CD8-positive, alpha-beta memory T cell (primary cell): ENCODE measurements at regions not wholly inside any gene's neighbourhood (a gene's known extent, or its start where the extent isn't known, plus 50 kb on each side); places are given as distances from the start of the nearest gene placed in this dataset.

Source experiments
- CTCF ChIA-PET: fragments of 350-600 bp; sonication (Branson Sonifier 250); formaldehyde crosslinking; loops from one replicate; lab custom pipeline; 2021; ENCODE audit warnings: antibody characterized with exemption; lab: Charles Lee
- POLR2A ChIA-PET: fragments of 350-600 bp; sonication (Branson Sonifier 250); formaldehyde crosslinking; loops from one replicate; lab custom pipeline; 2021; ENCODE audit warnings: antibody characterized with exemption; lab: Charles Lee
- DNase-seq, 5 donors: peaks; one replicate each; pipeline versions ENCODE4 v3.0.0 to v3.0.0-alpha.2; 2020 to 2022; ENCODE audit warnings: mixed read lengths in 1 of 5
- H3K27ac ChIP-seq: one replicate; pipeline ENCODE4 v1.7.0; 2013; ENCODE audit warnings: low read depth, mild to moderate bottlenecking, low read length, moderate library complexity
- H3K27me3 ChIP-seq: 2 replicates; pipeline ENCODE4 v1.7.0; 2013; ENCODE audit warnings: low read length, mild to moderate bottlenecking; ENCODE audit not compliant: insufficient read depth, poor library complexity, severe bottlenecking
- H3K36me3 ChIP-seq: 2 replicates; pipeline ENCODE4 v1.7.0; 2013; ENCODE audit warnings: mild to moderate bottlenecking, low read length, moderate library complexity; ENCODE audit not compliant: insufficient read depth
- H3K4me1 ChIP-seq: 2 replicates; pipeline ENCODE4 v1.7.0; 2013; ENCODE audit warnings: mild to moderate bottlenecking, low read length, moderate library complexity; ENCODE audit not compliant: insufficient read depth
- H3K4me3 ChIP-seq: 2 replicates; pipeline ENCODE4 v1.7.0; 2013; ENCODE audit warnings: mild to moderate bottlenecking, low read length
- H3K9me3 ChIP-seq: 2 replicates; pipeline ENCODE4 v1.7.0; 2013; ENCODE audit warnings: mild to moderate bottlenecking, low read length
- H3K27ac Mint-ChIP-seq, 8 donors: one replicate each; pipeline ENCODE4 v1.8.0; 2020 to 2021; ENCODE audit warnings: mixed read lengths in 8 of 8, mild to moderate bottlenecking in 6 of 8, inconsistent platforms in 3 of 8, moderate library complexity in 3 of 8
- H3K27me3 Mint-ChIP-seq, 2 donors: one replicate each; pipeline ENCODE4 v1.8.0; 2020 to 2021; ENCODE audit warnings: mixed read lengths in 2 of 2, mild to moderate bottlenecking in 1 of 2, moderate library complexity in 1 of 2
- H3K36me3 Mint-ChIP-seq, 3 donors: one replicate each; pipeline ENCODE4 v1.8.0; 2020 to 2021; ENCODE audit warnings: mixed read lengths in 3 of 3, inconsistent platforms in 1 of 3, mild to moderate bottlenecking in 1 of 3
- H3K4me1 Mint-ChIP-seq, 3 donors: one replicate each; pipeline ENCODE4 v1.8.0; 2020 to 2021; ENCODE audit warnings: mixed read lengths in 3 of 3, inconsistent platforms in 1 of 3, mild to moderate bottlenecking in 1 of 3
- H3K4me3 Mint-ChIP-seq, 7 donors: one replicate each; pipeline ENCODE4 v1.8.0; 2020 to 2021; ENCODE audit warnings: mixed read lengths in 7 of 7, mild to moderate bottlenecking in 6 of 7, moderate library complexity in 4 of 7, inconsistent platforms in 2 of 7
- H3K9me3 Mint-ChIP-seq, 5 donors: one replicate each; pipeline ENCODE4 v1.8.0; 2020 to 2022; ENCODE audit warnings: mixed read lengths in 5 of 5, mild to moderate bottlenecking in 3 of 5, moderate library complexity in 2 of 5, inconsistent platforms in 1 of 5

DNA sequence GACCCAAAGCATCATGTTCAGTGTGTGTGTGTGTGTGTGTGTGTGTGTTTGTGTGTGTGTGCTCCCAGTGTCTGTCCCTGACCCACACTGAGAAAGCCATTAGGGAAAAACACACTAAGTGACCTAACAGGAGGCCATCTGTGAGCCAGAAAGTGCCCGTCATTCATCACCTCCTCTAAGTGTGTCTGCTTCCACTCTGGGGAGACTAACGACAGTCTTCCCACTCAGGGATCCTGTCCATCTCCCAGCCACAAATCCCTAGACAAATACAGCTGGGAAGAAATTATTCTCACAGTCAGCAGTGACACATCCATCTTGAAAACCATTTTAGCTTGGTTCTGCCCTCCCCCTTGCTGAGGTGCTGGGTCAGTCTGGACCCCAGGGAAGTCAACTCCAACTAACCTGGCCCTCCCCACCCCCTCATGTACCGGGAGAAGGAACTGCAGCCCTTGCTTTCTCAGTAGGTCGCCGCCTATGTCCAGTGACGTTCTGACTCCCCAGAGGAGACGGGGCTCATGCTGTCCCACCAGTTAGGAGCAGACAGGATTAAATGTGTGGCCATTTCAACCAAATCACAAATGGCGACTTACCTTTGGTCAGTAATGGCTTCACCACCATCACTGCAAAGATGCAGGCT, 296.5 kb upstream of the ZNF32 start:
- DNase-seq = no peak
- Histone ChIP-seq H3K9me3 (no peaks in the 10 kb centered on the region), H3K27ac (no peak overlapping the region), H3K36me3 (no peaks in the 10 kb centered on the region), H3K27me3 (no peaks in the 10 kb centered on the region), H3K4me3 (no peak overlapping the region), H3K4me1 (no peaks in the 10 kb centered on the region)
- ChIA-PET POLR2A (no interaction called here), CTCF (no interaction called here)
- Mint-ChIP-seq H3K27me3 (peaks cover 8 to 22% of the 10 kb centered on the region in 2 donors), H3K36me3 (no peaks in the 10 kb centered on the region), H3K4me3 (no peak overlapping the region), H3K27ac (no peak overlapping the region), H3K9me3 (peaks cover 0 to 6% (median 2%) of the 10 kb centered on the region in 5 donors), H3K4me1 (peaks cover 6 to 21% (median 7%) of the 10 kb centered on the region in 3 donors)

DNA sequence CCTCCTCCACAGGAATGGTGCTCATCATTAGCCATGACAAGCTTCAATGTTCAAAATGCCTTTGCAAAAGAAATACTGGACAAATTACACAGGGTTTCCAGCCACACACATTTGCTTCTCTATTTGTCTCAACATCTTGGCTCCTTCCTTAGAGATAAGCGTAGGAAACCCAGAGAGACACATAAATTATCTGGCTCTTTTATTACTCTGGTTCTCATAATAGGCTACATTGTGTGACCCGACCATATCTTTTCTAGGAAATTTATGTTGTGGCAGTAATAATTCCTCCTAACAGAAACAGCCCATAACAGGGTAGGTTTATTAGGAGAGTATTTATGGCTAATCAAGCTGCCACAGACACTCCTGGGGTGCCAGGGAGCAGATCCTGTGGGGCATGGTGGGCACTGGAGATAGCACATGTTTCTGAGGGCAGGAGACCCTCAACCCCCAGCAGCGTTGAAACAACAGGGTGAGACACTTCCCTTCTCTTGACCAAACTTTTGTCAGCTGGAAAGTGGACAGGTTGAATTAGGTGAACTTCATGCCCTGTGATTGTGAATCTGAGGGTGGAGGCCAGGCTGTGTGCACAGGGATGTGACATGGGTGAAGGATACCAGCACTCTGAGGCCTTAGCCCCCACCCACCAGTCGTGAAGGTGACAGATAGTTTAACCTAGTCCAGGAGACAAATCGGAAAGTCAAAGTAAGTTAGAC, 295.9 kb upstream of the ZNF32 start:
- H3K4me3 Mint-ChIP-seq = no peak overlapping the region
- ChIA-PET CTCF (no interaction called here), POLR2A (no interaction called here)
- peaks cover 0 to 6% (median 2%) of the 10 kb centered on the region in 5 donors for H3K9me3 Mint-ChIP-seq
- Histone ChIP-seq H3K36me3 (no peaks in the 10 kb centered on the region), H3K27ac (no peak overlapping the region), H3K4me3 (no peak overlapping the region), H3K4me1 (no peaks in the 10 kb centered on the region), H3K27me3 (no peaks in the 10 kb centered on the region), H3K9me3 (no peaks in the 10 kb centered on the region)
- no peak for DNase-seq
- no peak overlapping the region for H3K27ac Mint-ChIP-seq
- H3K4me1 Mint-ChIP-seq = peaks cover 11 to 27% (median 13%) of the 10 kb centered on the region in 3 donors
- peaks cover 8 to 21% of the 10 kb centered on the region in 2 donors for H3K27me3 Mint-ChIP-seq
- no peaks in the 10 kb centered on the region for H3K36me3 Mint-ChIP-seq

- H3K9me3 Mint-ChIP-seq = peaks cover 0 to 6% (median 2%) of the 10 kb centered on the region in 5 donors
- Histone ChIP-seq H3K4me3 (no peak overlapping the region), H3K27me3 (no peaks in the 10 kb centered on the region), H3K36me3 (no peaks in the 10 kb centered on the region), H3K4me1 (no peaks in the 10 kb centered on the region), H3K27ac (no peak overlapping the region), H3K9me3 (no peaks in the 10 kb centered on the region)
- ChIA-PET POLR2A (no interaction called here), CTCF (no interaction called here)
- H3K4me3 Mint-ChIP-seq = peak overlapping the region in 1 of 7 donors; percentile 41
- no peak for DNase-seq
- no peaks in the 10 kb centered on the region for H3K36me3 Mint-ChIP-seq
- peaks cover 11 to 28% (median 15%) of the 10 kb centered on the region in 3 donors for H3K4me1 Mint-ChIP-seq
- peaks cover 8 to 21% of the 10 kb centered on the region in 2 donors for H3K27me3 Mint-ChIP-seq
- H3K27ac Mint-ChIP-seq = peak overlapping the region in 1 of 8 donors; percentile 66
These were observed 295.2 kb upstream of the ZNF32 start for GRCh38 chr10:43943818-43944360.

- H3K4me1 ChIP-seq = no peaks in the 10 kb centered on the region
- H3K4me3 ChIP-seq = no peak overlapping the region
- CTCF ChIA-PET = no interaction called here
- no peaks in the 10 kb centered on the region for H3K27me3 ChIP-seq
- POLR2A ChIA-PET = no interaction called here
- Mint-ChIP-seq H3K27ac (peak overlapping the region in 1 of 8 donors; percentile 66), H3K36me3 (no peaks in the 10 kb centered on the region), H3K4me3 (peak overlapping the region in 2 of 7 donors; percentile 11 to 68), H3K4me1 (peaks cover 11 to 28% (median 15%) of the 10 kb centered on the region in 3 donors), H3K9me3 (peaks cover 0 to 3% (median 0%) of the 10 kb centered on the region in 5 donors), H3K27me3 (peaks cover 8 to 21% of the 10 kb centered on the region in 2 donors)
- H3K27ac ChIP-seq = no peak overlapping the region
- H3K36me3 ChIP-seq = no peaks in the 10 kb centered on the region
- H3K9me3 ChIP-seq = no peaks in the 10 kb centered on the region
- no peak for DNase-seq
These were observed 294.6 kb upstream of the ZNF32 start for GRCh38 chr10:43943119-43943817.

DNA sequence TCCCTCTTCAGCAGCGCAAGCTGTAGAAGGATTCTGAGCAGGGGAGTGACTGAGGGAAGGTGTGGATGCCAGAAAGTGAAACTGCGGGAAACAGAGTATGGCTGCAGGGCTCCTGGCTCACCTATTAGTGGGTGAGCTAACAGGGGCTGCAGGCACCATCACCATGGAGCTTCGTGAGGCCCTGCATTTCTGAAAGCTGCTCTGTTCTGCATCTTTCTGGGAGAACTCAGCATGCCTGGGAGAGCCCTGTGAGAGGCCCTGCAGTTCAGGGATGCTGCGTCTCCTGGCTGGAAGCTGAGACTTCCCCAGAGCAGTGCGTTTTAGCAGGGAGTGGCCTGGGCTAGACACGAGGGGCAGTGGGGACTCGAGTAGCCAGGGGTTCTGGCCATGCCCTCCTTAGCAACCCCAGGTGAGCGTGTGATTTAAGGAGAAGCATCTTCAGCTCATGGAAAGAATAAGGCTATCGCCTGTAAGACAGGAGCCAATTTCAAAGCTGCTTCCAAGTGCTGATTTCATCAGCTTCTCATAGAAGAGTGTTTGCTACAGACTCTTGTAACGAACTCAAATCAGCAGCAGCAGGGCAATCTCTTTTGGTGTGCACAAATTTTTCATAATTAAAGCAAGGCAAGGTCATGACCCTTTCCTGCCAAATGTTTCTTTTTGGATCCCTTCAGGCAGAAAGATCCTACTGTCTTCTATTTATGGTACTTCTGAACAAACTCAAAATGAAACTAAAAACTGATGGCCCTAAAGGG, 293.6 kb upstream of the ZNF32 start:
- Histone ChIP-seq H3K36me3 (no peaks in the 10 kb centered on the region), H3K4me3 (no peak overlapping the region), H3K27me3 (no peaks in the 10 kb centered on the region), H3K4me1 (no peaks in the 10 kb centered on the region), H3K27ac (no peak overlapping the region), H3K9me3 (no peaks in the 10 kb centered on the region)
- Mint-ChIP-seq H3K4me3 (peak overlapping the region in 1 of 7 donors; percentile 7), H3K4me1 (peaks cover 11 to 28% (median 15%) of the 10 kb centered on the region in 3 donors), H3K27me3 (peaks cover 8 to 21% of the 10 kb centered on the region in 2 donors), H3K27ac (peak overlapping the region in 1 of 8 donors; percentile 39), H3K36me3 (no peaks in the 10 kb centered on the region), H3K9me3 (no peaks in the 10 kb centered on the region)
- POLR2A ChIA-PET = no interaction called here
- DNase-seq = no peak
- CTCF ChIA-PET = no interaction called here

DNA sequence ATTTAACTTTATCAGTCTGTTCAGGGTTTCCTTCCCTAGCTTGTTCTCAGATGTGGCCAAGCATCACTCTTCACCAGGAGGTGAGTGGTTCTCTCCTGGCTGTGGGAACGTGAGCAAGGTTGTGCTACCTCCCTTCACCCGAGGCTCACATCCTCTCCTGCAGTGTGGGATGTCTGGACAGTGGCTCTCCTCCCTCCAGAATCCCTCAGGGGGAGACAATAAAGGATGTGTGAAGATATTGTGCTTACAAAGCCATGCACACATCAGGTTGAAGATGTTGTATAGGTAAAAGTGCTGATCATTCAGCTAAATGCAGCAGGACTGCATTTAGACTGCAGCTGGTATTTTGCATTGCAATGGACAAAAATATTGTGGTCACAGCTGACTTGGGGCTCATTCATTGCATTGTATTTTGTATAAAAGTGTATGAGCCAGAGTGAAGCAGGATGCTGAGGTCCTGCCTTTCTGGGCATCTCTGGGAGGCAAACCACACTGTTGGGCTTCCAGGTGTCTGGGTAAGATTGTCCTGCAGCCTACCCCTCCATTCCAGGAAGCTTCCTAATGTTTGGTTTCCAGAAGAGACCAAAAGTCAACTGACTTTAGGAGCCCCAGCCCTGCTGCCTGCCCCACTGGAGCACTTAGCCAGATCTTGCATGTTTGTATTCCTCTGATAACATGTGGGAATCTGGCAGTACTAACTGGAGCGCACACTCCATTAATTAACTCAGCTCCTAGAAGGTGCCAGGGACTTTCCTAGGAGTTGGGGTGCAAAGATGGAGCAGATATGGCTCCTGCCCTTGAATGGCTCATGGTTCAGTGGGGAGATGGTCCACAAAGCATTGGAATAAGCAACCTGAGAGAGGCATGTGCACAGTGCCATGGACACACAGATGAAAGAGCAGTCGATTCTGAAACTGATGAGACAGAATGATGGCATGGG, 292.5 kb upstream of the ZNF32 start:
- Histone ChIP-seq H3K4me1 (no peaks in the 10 kb centered on the region), H3K9me3 (no peaks in the 10 kb centered on the region), H3K27ac (no peak overlapping the region), H3K27me3 (no peaks in the 10 kb centered on the region), H3K4me3 (no peak overlapping the region), H3K36me3 (no peaks in the 10 kb centered on the region)
- Mint-ChIP-seq H3K4me1 (peaks cover 11 to 28% (median 15%) of the 10 kb centered on the region in 3 donors), H3K4me3 (no peak overlapping the region), H3K27me3 (peaks cover 6 to 21% of the 10 kb centered on the region in 2 donors), H3K9me3 (no peaks in the 10 kb centered on the region), H3K27ac (peak overlapping the region in 1 of 8 donors; percentile 1), H3K36me3 (no peaks in the 10 kb centered on the region)
- DNase-seq = no peak
- ChIA-PET POLR2A (no interaction called here), CTCF (no interaction called here)
